Neural progenitor cell (in vitro differentiated cells): ENCODE measurements at regions not wholly inside any gene's neighbourhood (a gene's known extent, or its start where the extent isn't known, plus 50 kb on each side); places are given as distances from the start of the nearest gene placed in this dataset.

Experiments used
- EZH2phosphoT487 ChIP-seq: fragments of 200-600 bp; sonication (generic); IDR thresholded peaks from 2 replicates; pipeline ENCODE4 v1.6.1; 2017; ENCODE audit warnings: antibody characterized with exemption
- TF ChIP-seq, protein P1 (sequence below): fragments of 200-600 bp; sonication (generic); IDR thresholded peaks from 2 replicates; pipeline ENCODE4 v1.5.1; 2017; ENCODE audit warnings: antibody characterized with exemption, mild to moderate bottlenecking

DNA sequence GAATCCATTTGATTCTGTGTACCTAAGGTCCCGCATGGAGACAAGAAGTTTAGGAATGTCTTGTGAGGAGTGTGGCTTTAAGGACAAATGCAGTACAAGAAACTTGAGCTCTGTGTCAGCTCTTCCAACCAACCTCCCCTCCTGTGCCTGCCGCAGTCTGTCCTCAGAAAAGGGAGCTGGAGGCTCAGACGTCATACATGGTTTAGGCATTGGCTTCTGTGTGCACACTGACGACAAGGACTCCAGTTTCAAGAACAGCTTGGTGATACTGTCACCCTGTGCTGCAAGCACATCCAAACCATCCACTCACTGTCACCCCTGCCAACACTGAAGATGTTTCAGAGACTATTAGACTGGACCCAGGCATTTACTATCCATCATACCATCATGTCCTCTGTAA is 470.4 kb downstream of the IRS1 start:
- TF ChIP-seq, protein P1, sequence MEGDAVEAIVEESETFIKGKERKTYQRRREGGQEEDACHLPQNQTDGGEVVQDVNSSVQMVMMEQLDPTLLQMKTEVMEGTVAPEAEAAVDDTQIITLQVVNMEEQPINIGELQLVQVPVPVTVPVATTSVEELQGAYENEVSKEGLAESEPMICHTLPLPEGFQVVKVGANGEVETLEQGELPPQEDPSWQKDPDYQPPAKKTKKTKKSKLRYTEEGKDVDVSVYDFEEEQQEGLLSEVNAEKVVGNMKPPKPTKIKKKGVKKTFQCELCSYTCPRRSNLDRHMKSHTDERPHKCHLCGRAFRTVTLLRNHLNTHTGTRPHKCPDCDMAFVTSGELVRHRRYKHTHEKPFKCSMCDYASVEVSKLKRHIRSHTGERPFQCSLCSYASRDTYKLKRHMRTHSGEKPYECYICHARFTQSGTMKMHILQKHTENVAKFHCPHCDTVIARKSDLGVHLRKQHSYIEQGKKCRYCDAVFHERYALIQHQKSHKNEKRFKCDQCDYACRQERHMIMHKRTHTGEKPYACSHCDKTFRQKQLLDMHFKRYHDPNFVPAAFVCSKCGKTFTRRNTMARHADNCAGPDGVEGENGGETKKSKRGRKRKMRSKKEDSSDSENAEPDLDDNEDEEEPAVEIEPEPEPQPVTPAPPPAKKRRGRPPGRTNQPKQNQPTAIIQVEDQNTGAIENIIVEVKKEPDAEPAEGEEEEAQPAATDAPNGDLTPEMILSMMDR, result no peak
- no peak for TF ChIP-seq EZH2phosphoT487
